Cerebellar cortex (tissue), 1 donor: ENCODE measurements at regions not wholly inside any gene's neighbourhood (a gene's known extent, or its start where the extent isn't known, plus 50 kb on each side); places are given as distances from the start of the nearest gene placed in this dataset.
A peak's percentile ranks its signal among the peaks of the same experiment; 100 is the strongest.

Experiments used
- DNase-seq: peaks from one replicate; pipeline ENCODE4 v3.0.0-alpha.2; 2015; ENCODE audit warnings: low spot score

DNA sequence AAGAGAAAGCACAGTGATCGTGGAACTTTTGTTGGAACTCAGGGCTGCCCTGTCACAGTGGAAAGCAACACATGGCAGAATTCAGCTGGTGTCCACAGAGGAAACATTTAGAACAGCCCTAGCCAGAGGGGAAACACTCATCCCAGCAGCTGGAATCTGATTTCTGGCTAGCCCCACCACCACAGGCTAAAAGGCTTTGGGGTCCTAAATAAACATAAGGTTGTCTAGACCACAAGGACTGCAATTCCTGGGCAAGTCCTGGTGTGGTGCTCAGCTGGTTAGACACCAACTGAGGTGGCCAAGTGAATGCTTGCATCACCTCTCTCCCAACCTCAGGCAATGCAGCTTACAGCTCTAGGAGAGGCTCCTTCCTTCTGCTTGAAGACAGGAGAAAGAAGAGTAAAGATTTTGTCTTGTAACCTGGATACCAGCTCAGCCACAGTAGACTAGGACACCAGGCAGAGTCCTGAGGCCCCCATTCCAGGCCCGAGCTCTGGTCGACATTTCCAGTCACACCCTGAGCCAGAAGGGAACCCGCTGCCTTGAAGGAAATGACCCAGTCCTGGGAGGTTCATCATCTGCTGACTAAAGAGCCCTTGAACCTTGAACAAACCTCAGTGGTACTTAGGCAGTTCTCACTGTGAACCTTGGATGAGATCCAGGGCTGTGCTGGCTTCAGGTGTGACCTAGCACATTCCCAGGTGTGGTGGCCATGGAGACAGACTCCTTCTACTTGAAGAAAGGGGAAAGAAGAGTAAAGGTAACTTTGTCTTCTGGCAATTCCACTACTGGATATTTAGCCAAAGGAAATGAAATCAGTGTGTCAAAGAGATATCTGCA lies 85.4 kb upstream of the PLXNC1 start:
- DNase-seq, result no peak

DNA sequence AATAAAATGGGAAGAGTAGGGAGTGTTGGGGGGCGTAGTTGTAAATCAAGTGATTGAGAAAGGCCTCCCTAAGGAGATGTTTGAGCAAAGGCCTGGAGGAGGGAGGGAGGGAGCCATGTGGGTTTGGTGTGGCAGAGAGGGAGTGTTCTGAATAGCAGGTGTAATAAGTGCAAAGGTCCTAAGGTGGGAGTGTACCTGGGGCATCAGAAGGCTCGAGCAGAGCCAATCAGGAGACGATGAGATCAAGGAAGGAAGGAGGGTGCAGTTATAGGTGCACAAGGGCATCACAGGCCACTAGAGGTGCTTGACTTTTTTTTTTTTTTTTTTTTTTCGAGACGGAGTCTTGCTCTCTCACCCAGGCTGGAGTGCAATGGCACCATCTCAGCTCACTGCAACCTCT lies 77.9 kb upstream of the PLXNC1 start:
- no peak for DNase-seq

DNA sequence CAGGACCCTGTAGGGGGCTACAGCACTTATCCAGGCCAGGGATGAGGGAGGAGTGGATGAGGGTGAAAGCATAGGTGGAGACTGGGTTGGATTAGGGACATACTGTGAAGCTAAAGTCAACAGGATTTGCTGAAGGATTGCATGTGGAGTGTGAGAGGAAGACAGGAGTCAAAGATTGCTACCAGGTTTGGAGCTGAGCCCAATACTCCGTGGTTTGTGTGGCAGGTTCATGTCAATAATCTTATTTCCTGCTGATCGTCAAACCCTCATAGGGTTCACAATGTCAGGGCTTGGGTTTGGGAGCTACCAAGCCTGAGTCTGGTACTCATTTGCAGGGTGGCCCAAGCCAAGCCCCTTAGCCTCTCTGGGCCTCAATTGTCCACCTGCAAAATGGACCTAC lies 77.1 kb upstream of the PLXNC1 start:
- DNase-seq, result no peak

DNA sequence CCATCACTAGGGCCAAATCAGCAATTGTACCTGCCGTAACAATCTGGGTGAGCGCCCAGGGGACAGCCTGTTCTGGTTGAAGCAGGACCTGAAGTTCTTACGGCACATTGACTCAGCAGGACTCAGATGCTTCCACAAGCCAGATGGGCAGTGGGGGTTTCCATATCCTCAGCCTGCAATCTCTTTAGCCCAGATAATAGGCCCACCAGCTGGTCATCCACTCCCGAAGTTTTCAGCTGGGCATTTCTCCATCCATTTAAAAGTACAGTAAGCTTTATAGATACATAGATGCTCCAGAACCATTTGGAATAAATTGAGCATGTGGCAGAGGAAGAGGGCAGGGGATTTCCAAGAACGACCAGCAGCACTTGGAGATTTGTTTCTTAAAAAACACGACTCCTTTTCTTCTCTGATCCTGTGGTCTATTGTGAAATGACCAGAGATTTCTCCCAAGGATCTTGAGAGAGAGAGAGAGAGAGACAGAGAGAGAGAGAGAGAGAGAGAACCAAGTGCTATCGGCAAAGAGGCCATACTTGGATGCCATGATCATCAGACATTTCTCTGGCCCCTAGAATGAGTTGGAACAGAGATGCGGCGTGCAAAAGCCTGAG lies 74.8 kb upstream of the PLXNC1 start:
- peak; percentile 95 for DNase-seq

DNA sequence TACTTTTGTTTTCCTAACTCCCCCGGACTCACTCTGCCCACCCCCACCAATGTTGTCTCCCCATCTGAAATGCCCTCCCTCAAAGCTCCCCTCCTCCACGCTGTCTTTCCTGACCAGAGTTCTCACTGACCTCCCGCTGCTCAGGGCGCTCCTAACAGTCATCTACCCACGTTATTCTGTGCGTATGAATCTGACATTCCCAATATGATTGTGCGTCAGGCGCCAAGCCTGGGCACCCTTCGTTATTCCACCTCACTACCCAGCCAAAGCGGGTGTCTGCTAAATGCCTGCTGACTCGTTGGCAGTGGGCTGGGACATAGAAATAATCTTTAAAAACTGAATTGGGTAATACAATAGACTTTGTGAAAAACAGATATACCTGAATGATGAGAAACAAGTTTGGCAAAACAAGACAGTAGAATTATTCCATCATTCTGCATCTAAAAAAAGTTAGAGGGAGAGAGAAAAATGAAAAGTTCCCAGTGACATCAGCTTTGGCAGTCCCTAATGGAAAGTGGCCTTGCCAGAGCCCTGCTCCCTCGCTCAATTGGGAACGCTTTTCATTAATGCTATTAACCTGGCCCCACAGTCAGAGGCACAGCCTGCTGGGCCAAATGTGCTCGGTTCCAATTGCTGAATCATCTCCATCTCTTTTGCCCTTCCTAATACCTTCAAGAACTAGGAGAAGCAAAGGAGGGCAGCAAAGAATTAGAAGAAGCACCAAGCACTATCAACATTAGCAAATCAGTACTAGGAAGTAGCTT lies 74.0 kb upstream of the PLXNC1 start:
- DNase-seq, result peak; percentile 87

DNA sequence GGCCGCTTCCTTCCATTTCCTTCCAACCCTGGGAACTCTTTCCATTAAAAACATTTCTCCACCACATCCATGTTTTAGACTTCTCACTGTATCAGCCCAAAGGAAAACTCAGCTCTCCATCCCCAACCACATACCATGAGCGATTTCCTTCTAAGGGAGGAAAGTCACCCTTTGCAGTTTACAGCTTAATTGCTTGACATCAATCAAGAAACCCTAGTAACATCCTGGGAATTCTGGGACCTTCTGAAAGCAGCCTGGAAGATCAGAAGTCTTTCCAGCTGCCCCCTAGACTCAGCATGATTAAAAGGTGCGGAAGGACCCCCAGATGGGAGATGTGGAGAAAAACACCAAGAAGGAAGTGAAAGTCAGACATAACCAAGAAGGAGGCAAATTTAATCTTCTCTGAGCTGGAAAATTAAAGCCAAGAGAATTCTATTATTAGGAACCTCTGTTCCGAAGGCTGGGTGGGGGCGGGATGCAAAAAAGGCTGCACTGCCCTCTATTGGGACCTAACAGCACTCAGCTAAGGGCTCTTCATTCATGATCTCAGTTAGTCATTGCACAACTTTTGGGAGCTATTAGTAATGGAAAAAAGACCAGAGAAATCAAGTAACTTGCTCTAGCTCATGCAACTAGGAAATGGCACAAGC lies 73.3 kb upstream of the PLXNC1 start:
- peak; percentile 43 for DNase-seq

DNA sequence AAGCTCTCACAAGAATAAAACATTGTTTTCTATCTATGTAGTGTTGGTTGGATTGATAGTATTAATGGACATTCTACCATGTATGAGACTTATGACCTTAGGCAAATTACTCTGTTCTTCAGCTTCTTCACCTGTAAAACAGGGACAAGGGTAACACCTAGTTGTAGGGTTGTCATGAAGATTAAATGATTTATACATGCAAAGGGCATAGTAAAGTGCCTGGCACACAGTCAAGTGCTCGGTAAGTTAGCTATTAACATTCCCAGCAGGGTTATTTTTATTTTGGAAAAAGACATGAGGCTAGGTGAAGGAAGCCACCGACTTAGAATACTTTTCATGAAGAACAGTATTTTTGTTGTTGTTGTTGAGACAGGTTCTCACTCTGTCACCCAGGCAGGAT lies 71.2 kb upstream of the PLXNC1 start:
- no peak for DNase-seq

DNA sequence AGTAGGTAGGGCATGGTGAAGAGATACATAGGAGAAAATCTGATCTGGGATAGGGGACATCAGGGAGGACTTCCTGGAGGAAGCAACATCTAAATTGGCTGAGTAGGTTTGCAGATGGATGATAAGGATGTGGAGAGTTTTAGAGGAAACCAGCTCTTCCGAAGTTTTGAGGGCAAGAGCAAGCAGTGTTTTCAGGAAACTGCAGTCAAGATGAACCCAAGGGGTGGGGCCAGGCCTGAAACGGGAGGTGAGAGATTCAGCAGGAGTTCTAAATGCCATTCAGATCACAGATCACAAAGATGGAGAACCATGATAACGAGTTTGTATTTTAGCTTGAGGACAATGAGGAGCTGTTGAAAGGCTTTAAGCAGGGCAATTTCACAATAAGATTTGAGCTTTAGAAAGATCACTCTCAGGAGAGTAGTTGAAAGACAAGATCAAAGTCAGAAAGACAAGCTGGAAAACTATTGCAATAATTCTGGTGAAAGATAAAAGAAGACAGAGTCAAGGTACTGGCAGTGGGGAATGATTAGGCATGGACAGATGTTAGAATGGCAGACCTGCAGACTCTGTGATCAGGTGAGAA lies 70.1 kb upstream of the PLXNC1 start:
- no peak for DNase-seq

DNA sequence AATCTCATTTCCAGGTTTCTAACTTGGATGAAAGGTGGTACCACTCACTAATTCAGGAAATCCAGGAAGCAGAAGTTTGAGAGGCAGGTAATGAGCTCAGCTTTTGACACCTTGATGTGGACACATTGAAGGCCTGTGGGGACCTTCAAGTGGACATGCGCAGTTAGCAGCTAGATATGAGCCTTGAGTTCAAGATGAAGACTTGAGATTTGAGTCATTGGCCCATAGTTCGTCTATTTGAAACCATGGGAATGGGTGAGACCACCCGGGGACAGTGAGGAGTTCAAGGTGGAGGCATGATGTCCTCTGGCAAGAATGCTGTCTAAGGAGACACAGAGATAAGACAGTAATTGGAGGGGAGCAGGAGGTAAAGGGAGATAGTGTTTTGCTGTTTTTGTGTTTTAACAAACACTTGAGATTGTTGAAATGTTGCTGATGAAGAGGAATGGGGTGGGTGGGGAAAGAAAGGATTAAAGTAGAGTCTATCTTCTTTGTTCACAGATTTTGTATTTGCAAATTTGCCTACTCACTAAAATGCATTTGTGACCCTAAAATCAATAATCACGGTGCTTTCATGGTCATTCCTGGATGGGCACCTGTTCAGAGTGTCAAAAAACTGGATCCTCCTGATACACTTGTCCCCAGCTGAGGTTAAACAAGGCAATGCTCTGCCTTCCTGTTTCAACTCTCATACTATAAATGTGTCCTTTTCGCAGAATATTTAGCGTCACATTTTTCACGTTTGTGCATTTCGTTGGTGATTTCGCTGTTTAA lies 69.5 kb upstream of the PLXNC1 start:
- no peak for DNase-seq

DNA sequence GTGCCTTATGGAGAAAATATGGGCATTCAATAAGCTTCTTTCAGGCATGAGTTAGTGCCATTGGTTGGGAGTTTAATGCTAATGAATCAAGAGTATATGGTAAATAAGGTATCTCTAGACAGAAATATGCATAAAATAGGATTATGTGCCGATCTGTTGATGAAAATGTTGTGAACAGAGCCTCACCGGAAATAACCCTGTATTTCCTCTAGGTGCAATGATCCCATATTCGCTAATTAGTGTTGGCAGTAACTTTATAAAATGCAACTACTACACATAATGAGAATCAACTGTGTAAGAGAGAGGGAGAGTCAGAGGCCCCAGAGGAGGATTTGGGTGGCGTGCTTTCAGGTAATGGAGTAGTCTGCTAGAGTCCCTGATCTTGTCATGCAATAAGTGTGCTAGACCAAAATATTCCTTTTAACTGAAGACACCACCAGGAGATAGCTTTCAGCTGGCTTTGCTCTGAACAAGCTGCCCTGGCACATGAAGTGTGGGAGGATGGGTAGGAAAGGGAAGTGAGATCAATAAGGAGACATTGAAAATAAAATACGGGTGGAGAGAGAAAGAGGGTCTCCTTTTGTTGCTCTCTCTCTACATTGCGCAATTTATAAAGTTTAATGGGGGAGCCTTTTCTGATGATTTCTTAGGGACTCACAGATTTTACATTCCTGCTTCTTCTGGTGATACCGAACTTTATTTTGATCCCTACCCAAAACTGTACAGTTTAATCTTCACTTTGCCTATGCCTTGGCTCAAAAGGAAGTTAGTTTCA lies 68.6 kb upstream of the PLXNC1 start:
- DNase-seq, result no peak

DNA sequence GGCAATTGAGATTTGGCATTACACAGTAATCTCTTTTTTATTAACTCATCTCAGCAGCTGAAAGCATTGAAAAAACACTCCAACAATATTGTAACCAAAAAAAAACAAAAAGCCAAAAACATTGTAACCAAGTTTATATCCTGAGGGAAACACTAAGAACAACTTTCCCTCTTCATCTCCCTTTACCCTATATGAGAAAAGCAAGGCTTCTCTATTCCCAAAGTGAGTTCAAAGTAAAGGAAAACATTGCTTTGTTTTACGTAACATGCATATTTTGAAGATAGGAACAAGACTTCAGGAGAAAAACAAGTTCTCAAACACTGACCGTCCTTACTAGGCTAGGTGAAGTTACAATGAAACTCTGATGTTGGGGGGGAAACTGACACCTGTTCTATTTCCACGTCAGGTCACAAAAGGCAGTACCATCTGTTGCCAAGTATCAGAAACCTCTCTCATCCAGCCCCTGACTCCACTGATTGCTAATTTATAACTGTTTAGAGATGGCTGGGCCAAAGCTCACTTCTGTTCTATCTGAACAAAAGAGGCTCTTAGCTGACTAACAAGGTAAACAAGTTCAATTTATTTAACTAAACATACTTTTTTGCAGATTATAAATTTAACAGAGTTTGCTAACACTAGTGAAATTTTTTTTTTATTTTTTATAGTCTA lies 67.9 kb upstream of the PLXNC1 start:
- DNase-seq, result no peak

DNA sequence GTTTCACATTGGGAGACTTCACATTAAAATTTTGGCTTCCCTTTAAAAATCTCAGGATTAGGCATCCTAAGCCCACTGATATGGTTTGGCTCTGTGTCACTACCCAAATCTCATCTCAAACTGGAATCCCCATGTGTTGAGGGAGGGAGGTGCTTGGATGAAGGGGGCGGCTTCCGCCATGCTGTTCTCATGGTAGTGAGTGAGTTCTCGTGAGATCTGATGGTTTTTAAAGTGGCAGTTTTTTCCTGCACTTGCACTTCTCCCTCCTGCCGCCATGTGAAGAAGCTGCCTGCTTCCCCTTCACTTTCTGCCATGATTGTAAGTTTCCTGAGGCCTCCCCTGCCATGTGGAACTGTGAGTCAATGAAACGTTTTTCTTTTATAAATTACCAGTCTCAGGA lies 65.7 kb upstream of the PLXNC1 start:
- DNase-seq, result no peak

DNA sequence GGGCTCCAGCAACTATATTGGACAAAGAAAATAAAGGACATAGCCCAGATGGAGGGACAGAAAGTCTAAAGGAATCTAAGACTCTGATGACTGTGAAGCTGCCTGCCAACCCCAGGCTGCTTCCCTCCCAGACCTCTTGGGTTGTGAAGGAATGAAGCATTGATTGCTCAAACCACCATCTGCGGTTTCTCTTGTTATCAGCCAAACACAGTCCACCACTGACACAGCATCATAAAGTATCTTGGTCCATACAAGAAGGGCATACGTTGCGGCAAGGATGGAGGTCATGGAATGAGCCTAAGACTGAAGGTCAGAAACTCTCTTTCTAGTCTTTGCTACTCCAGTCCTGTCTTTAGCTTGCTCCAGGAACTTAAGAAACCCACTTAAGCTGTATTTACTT lies 58.5 kb upstream of the PLXNC1 start:
- no peak for DNase-seq

DNA sequence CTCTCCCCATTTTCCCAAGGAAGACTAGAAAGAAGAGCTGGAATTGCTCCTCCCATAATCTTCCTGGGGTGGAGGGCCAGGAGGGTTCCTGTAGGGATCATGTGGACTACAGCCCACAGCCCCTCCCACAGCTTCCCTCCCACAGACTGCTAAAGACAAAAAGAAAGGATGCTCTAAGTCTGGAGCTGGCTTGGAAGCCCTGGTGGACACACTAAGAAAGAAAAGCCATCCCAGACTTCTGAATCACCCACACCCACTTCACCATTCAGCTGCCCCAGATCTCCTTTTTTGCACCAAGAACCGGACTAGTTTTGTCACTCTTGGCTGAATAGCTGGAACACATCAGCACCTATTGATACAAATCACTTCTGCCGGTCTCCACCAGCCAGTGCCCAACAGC lies 56.8 kb upstream of the PLXNC1 start:
- no peak for DNase-seq

DNA sequence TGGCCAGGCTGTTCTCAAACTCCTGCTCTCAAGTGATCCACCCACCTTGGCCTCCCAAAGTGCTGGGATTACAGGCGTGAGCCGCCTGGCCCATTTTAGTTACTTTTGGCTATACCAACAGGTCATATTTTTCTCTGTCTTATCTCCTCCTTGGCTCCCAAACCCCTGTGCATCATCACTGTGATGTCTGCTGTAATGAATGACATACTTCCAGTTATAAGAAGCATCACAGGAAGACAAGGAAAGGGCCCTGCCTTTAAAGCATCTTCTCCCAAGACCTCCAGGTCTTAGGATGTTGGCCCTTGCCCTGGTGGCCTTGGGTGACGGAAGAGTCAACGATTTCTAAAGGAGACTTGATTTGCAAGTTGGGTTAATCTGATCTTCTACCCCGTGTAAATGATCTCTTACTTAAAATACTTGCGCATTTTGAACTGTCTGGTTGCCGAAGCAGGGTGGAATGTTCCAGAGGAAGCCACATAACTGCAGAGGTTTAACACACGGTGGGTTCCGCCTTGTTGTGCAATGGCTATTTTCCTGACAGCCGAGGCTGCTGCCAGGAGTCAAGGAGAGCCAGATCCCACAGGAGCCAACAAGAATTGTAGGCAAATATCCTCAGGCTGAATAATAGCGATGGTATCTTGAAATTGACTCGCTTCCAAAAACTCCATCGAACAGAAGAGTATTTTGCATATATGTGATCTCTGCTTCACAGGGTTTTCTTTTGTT lies 55.7 kb upstream of the PLXNC1 start:
- DNase-seq, result no peak

DNA sequence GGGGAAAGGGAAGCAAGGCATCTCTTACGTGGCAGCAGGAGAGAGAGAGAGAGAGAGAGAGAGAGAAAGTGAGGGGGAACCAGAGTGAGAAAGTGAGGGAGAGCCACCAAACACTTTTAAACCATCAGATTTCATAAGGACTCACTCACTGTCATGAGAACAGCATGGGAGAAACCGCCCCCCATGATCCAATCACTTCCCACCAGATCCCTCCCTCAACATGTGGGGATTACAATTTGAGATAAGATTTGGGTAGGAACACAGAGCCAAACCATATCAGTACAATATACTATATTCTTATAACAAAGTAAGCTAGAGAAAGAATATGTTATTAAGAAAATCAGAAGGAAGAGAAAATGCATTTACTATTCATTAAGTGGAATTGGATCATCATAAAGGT lies 53.7 kb upstream of the PLXNC1 start:
- no peak for DNase-seq

DNA sequence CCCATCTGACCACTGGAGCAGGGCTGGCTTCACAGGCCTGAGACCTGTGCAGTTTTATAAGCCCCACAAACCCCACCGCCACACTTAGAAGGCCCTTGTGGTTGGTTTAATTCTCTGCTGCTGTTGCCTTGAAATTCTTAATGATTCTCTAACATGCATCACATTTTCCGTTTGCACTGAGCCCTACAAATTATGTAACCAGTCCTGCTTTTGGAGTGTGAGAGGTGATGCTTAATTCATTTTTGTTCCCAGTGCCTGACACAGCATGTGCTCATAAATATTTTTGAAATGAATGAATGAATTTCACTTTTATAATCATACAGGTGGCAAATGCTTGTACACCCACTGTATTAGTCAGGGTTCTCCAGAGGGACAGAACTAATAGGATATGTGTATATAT lies 52.8 kb upstream of the PLXNC1 start:
- no peak for DNase-seq

DNA sequence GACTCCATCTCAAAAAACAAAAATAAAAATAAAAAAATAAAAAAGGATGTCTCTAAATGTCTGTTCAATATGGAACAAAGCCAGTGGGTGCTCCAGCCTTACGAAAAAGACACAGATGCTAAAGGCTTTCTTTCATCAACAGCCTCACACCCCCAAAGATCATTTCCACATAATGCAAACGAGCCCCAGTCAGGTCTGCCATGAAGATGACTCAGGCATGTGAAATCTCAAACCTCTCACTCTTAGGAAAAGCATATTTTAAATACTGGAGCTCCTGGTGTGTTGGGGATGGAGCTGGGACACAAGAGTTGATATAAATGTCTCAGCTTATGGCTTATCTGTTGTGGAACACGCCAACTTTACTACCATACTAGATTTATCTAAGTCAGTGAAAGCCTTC lies 49.9 kb upstream of the PLXNC1 start:
- no peak for DNase-seq
